Smooth muscle cell (in vitro differentiated cells): ENCODE measurements at regions not wholly inside any gene's neighbourhood (a gene's known extent, or its start where the extent isn't known, plus 50 kb on each side); places are given as distances from the start of the nearest gene placed in this dataset.

Experiments
- DNase-seq: peaks from one replicate; lab custom pipeline; 2025; ENCODE audit not compliant: unreplicated experiment; lab: John Stamatoyannopoulos, UW
- H2AFZ ChIP-seq: fragments of 200-600 bp; sonication (generic); 2 replicates; pipeline ENCODE4 v1.6.0; 2016; ENCODE audit warnings: antibody characterized with exemption, low read depth, mild to moderate bottlenecking
- H3F3A ChIP-seq: fragments of 200-600 bp; sonication (generic); 2 replicates; pipeline ENCODE4 v1.6.0; 2017; ENCODE audit warnings: antibody characterized with exemption, low read depth
- H3K27ac ChIP-seq: fragments of 200-600 bp; sonication (generic); 2 replicates; pipeline ENCODE4 v1.5.1; 2016; ENCODE audit warnings: low read depth, mild to moderate bottlenecking
- H3K27me3 ChIP-seq: fragments of 200-600 bp; sonication (generic); 2 replicates; pipeline ENCODE4 v1.6.1; 2016; ENCODE audit warnings: low read depth, mild to moderate bottlenecking
- H3K36me3 ChIP-seq: fragments of 200-600 bp; sonication (generic); 2 replicates; pipeline ENCODE4 v1.5.1; 2016; ENCODE audit warnings: low read depth
- H3K4me1 ChIP-seq: fragments of 200-600 bp; sonication (generic); 2 replicates; pipeline ENCODE4 v1.5.1; 2016; ENCODE audit warnings: low read depth
- H3K4me2 ChIP-seq: fragments of 200-600 bp; sonication (generic); 2 replicates; pipeline ENCODE4 v1.6.0; 2016; ENCODE audit warnings: mild to moderate bottlenecking
- H3K4me3 ChIP-seq: fragments of 200-600 bp; sonication (generic); 2 replicates; pipeline ENCODE4 v1.5.1; 2016; ENCODE audit warnings: mild to moderate bottlenecking
- H3K79me2 ChIP-seq: fragments of 200-600 bp; sonication (generic); 2 replicates; pipeline ENCODE4 v1.6.0; 2016; ENCODE audit warnings: low read depth, mild to moderate bottlenecking
- H3K9ac ChIP-seq: fragments of 200-600 bp; sonication (generic); 2 replicates; pipeline ENCODE4 v1.6.0; 2016; ENCODE audit warnings: low read depth
- H3K9me3 ChIP-seq: fragments of 200-600 bp; sonication (generic); replicated peaks from 2 replicates; pipeline ENCODE4 v1.5.1; 2016; ENCODE audit warnings: low read depth
- H4K20me1 ChIP-seq: fragments of 200-600 bp; sonication (generic); 2 replicates; pipeline ENCODE4 v1.6.0; 2016; ENCODE audit warnings: low read depth
- WGBS: methylation state at CpG from one replicate; pipeline ENCODE4 v1.1.7; 2016; ENCODE audit warnings: low lambda C conversion rate; 5-methylcytosine and 5-hydroxymethylcytosine counted together
- TF ChIP-seq, protein P1 (sequence below): fragments of 200-600 bp; sonication (generic); IDR thresholded peaks from 2 replicates; pipeline ENCODE4 v1.5.1; 2017; ENCODE audit warnings: borderline replicate concordance, mild to moderate bottlenecking, antibody characterized with exemption; ENCODE audit not compliant: insufficient read depth, poor library complexity, severe bottlenecking

DNA sequence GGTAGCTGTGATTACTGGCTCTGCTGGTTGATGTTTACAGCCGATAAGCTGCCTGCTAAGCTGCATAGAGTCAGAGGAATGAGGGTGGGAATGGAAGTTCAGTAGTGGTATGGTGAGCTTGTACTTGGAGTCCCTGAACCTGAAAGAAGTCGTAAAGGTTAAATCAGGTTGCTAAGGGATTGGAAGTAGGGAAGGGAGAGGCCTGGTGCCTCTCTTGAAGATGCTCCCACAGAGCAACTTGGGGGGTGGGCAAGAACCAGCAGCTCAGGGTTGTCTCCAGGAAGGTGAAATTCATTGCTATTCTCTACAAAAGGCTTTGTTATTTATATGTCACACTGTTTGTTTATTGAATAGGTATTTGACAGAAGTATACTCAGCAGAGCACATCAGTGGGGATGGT, 73.8 kb upstream of the OLFM4 start:
- no peaks in the 10 kb centered on the region for H3K36me3 ChIP-seq
- no peak overlapping the region for H3K9ac ChIP-seq
- WGBS = 31% methylated on average over 2 of the region's 2 CpGs
- H3K4me2 ChIP-seq = no peak overlapping the region
- no peak overlapping the region for H3K27ac ChIP-seq
- no peaks in the 10 kb centered on the region for H3K79me2 ChIP-seq
- H3K27me3 ChIP-seq = no peaks in the 10 kb centered on the region
- H3K4me3 ChIP-seq = no peak overlapping the region
- no peaks in the 10 kb centered on the region for H3F3A ChIP-seq
- DNase-seq = no peak
- H3K4me1 ChIP-seq = peaks cover 15% of the 10 kb centered on the region
- TF ChIP-seq, protein P1, sequence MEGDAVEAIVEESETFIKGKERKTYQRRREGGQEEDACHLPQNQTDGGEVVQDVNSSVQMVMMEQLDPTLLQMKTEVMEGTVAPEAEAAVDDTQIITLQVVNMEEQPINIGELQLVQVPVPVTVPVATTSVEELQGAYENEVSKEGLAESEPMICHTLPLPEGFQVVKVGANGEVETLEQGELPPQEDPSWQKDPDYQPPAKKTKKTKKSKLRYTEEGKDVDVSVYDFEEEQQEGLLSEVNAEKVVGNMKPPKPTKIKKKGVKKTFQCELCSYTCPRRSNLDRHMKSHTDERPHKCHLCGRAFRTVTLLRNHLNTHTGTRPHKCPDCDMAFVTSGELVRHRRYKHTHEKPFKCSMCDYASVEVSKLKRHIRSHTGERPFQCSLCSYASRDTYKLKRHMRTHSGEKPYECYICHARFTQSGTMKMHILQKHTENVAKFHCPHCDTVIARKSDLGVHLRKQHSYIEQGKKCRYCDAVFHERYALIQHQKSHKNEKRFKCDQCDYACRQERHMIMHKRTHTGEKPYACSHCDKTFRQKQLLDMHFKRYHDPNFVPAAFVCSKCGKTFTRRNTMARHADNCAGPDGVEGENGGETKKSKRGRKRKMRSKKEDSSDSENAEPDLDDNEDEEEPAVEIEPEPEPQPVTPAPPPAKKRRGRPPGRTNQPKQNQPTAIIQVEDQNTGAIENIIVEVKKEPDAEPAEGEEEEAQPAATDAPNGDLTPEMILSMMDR = no peak
- H3K9me3 ChIP-seq = no peaks in the 10 kb centered on the region
- H2AFZ ChIP-seq = no peak overlapping the region
- no peaks in the 10 kb centered on the region for H4K20me1 ChIP-seq

DNA sequence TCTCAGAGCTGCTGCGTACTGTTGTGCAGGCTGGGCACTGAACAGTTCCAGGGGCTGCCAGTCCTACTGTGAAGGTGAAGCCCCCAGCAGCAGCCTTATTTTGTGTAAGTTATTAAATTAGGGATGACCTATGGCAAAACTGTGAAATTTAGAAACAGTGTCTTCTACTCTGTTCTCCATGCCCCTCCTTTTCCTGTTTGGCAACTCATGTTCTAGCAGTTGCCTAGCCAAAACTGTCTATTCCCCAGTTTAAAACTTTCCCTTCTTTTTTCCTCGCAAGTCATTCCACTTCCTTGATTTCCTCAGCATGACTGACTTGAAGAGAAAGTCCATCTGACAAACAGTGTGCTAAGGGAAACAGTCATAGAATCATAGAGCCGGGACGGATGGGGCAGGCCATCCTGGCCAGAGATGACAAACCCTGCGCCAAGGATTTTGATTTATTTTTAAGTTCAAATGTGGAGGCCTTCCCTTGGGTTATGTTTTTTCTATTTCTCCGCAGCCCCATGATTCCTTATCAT, 78.1 kb upstream of the OLFM4 start:
- TF ChIP-seq, protein P1 = no peak
- Histone ChIP-seq H3K27ac (no peak overlapping the region), H3K27me3 (no peaks in the 10 kb centered on the region), H2AFZ (no peak overlapping the region), H3K9ac (no peak overlapping the region), H4K20me1 (no peaks in the 10 kb centered on the region), H3K4me2 (no peak overlapping the region), H3K79me2 (no peaks in the 10 kb centered on the region), H3K4me3 (no peak overlapping the region), H3K36me3 (no peaks in the 10 kb centered on the region), H3F3A (no peaks in the 10 kb centered on the region), H3K9me3 (no peaks in the 10 kb centered on the region), H3K4me1 (peaks cover 4% of the 10 kb centered on the region)
- DNase-seq = no peak
- 91% methylated on average over 6 of the region's 6 CpGs for WGBS

DNA sequence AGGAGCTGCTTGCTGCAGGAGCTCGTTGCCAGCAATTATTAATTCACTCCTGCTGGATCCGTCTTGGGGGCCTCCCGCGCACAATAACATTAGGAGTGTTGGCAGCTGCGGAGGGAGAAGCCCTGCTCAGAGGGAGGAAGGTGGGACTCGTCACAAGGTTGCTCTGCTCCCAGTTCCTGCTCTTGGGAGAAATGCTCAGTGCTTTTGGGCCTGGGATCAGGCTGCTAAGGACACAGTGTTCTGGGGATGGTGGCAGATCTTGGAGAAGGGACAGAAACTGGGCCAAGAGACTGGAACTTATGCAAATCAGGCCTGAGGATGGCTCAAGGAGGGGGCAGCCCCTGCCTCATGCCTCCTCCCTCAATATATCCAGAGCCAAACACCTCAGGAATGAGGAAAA, 78.9 kb upstream of the OLFM4 start:
- Histone ChIP-seq H3K4me1 (no peaks in the 10 kb centered on the region), H3K9me3 (no peaks in the 10 kb centered on the region), H3K4me2 (no peak overlapping the region), H3K4me3 (no peak overlapping the region), H4K20me1 (no peaks in the 10 kb centered on the region), H3K27ac (no peak overlapping the region), H3K36me3 (no peaks in the 10 kb centered on the region), H2AFZ (no peak overlapping the region), H3K27me3 (no peaks in the 10 kb centered on the region), H3K9ac (no peak overlapping the region), H3K79me2 (no peaks in the 10 kb centered on the region), H3F3A (no peaks in the 10 kb centered on the region)
- DNase-seq = no peak
- 96% methylated on average over 6 of the region's 6 CpGs for WGBS
- TF ChIP-seq, protein P1 = no peak

DNA sequence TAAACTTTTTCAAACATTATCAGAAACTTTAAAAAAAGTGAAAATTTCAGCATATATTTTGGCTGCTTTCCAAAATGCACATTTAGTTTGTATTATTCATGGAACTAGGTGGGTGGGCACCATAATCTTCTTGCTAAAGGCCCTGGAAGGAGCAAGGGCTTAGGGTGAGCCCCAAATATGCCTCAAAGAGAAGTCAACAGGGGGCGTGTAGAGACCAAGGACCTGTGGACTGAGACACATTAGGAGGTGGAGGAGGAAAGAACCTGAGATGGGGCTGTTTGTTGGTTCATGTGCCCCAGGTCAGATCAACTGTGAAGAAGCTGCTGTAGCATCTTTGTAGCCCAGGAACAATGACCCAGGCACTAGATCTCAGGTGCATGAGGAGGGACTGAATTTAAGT, 79.6 kb upstream of the OLFM4 start:
- H2AFZ ChIP-seq = no peak overlapping the region
- DNase-seq = no peak
- H3K9me3 ChIP-seq = no peaks in the 10 kb centered on the region
- H4K20me1 ChIP-seq = no peaks in the 10 kb centered on the region
- H3K4me1 ChIP-seq = no peaks in the 10 kb centered on the region
- no peak overlapping the region for H3K4me2 ChIP-seq
- H3K27ac ChIP-seq = no peak overlapping the region
- no peaks in the 10 kb centered on the region for H3K79me2 ChIP-seq
- no peak overlapping the region for H3K9ac ChIP-seq
- TF ChIP-seq, protein P1 = no peak
- H3K36me3 ChIP-seq = no peaks in the 10 kb centered on the region
- 85% methylated on average over 1 of the region's 1 CpG for WGBS
- no peaks in the 10 kb centered on the region for H3F3A ChIP-seq
- H3K27me3 ChIP-seq = no peaks in the 10 kb centered on the region
- H3K4me3 ChIP-seq = no peak overlapping the region
